ENCODE measurements at regions not wholly inside any gene's neighbourhood (a gene's known extent, or its start where the extent isn't known, plus 50 kb on each side); places are given as distances from the start of the nearest gene placed in this dataset.
A peak's percentile ranks its signal among the peaks of the same experiment; 100 is the strongest.

DNA sequence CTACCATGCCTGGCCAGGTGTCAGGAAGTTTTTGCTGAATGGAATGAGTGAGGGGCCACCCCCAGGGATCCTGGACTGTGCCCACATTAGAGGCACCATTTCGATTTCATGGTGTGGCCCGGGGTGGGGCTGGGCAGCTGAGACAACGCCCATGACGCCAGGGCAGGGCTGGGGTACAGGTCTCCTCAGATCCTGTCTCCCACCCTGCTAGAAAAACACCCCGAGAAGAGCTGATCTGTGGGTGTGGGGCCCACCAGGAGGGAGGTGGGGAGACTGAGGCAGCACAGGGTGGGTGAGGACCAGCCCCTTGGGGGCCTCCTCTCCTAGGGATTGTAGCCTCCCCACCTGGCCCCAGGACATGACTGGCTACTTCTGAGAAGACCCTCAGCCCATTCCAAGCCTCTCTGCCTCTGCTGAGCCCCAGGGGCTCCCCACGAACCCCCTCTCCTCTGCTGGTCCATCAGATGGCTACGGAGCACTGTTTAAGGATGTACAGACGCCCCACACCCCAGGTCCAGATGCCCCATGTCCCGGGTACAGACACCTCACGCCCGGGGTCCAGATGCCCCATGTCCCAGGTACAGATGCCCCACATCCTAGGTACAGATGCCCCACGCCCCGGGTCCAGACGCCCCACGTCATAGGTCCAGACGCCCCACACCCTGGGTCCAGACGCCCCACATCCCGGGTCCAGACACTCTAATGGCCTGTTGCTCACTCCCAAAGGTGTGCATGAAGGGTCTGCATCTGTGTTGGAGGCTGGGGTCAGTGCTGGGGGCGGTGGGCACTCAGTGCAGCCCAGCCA is 99.4 kb downstream of the MICALL2 start:
- no peak for DNase-seq (ENCODE audit: low read depth)

DNA sequence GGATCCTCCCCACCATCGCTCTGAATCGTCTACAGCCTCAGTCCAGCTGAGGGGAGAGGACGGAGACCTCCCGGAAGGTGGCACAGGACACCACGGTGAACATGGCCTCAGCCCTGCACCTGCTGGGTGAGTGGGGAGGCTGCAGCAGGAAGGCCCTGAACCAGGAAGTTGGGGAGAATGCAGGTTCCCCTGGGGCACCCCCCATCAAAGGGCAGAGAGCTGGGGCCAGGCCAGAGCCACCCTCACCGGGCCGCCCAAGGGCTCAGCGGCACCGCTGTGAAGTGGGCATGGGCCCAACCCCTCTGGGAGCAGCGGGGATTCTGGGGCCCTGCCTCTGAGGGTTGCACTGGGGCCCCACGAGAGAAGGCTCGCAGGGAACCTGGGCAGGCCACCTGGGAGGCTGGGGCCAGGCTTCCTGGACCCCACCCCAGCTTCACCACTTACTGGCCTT is 98.7 kb downstream of the MICALL2 start:
- DNase-seq (ENCODE audit: low read depth), result no peak

- DNase-seq (ENCODE audit: low read depth), result no peak
Observed at GRCh38 chr7:1361016-1361755, 98.1 kb downstream of the MICALL2 start.

DNA sequence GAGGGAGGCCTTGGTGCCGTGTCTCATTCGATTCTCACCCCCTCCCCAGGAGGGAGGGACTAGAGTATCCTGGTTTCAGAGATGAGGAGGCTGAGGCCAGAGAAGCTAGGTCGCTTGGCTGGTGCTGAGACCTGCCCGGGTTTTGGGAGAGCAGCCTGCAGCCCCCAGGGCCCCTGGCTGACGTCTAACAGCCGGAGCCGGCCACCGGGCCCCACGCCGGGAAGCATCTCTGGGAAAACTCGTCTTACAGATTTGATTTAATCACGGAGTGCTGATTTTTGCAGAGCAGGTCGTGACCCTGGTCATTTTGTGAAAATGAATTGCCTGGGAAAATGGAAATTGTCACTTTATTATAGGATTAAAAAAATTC is 97.5 kb downstream of the MICALL2 start:
- no peak for DNase-seq (ENCODE audit: low read depth)

- no peak for DNase-seq (ENCODE audit: low read depth)
Observed at GRCh38 chr7:1362301-1362700, 97.0 kb downstream of the MICALL2 start.

GRCh38 chr7:1364068-1364905 is 95.0 kb downstream of the MICALL2 start:
- DNase-seq (ENCODE audit: low read depth), result no peak

- DNase-seq (ENCODE audit: low read depth), result no peak
Observed at GRCh38 chr7:1364906-1365570, 94.2 kb downstream of the MICALL2 start.

GRCh38 chr7:1365846-1366245 is 93.4 kb downstream of the MICALL2 start:
- DNase-seq (ENCODE audit: low read depth), result no peak

DNA sequence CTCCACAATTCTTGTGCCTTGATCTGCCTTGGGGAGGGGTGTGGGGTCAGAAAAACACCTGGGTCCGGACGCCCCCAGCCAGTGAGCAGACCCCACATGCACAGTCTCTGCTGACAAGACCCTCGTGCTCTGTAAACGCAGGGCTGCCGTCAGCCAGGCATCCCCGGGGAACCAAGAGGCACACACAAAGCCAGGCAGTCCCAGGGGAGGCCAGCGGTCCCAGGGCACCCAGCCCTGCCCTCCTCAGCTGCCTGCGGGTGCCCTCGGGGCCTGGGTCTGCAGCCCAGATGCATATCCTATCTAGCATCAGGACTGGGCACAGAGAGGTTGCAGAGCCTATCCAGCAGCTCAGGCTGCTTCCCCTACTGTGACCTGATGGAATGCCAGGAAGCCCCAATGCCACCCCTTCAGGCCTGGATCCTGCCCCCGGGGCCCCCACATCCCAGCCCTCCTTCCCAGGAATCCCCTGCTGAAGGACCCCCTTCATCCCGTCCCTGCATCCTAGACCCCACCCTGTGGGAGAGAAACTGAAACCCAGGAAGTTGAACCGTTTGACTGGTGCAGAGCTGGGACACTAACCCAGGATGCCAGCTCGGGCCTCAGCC is 92.4 kb downstream of the MICALL2 start:
- no peak for DNase-seq (ENCODE audit: low read depth)

DNA sequence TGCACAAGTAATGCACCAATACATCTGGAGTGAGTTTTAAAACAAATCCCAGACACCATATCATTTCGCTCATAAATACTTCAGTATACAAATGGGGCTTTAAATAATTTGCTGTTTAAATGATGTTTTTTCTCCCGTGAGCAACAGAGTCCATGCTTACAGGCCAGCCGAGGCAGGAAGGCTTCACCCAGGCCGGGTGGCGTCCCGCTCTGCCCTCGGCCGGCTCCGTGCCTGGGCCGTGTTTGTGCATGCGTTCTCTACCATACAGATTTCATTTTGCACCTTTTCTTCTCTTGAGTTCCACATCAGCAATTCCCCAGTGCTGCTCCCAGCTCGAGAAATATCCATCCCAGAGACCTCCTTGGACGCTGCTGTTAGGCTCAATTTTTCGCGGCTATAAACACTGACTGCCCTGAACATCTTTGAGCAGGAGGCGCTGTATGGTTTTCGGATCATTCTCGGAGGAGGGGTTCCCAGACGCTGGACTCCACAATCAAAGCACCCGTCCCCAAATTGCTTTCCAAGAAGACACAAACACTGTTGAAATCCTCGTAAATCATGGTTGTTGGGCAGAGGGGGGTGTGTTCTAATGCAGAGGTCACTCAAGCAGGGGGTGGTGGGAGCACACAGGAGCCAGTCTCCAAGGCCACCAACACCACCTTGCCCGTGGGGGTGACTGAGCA is 91.6 kb downstream of the MICALL2 start:
- DNase-seq (ENCODE audit: low read depth), result no peak

- DNase-seq (ENCODE audit: low read depth), result no peak
Observed at GRCh38 chr7:1368184-1368681, 91.0 kb downstream of the MICALL2 start.

- DNase-seq (ENCODE audit: low read depth), result peak; percentile 3
Observed at GRCh38 chr7:1368682-1369571, 90.3 kb downstream of the MICALL2 start.

DNA sequence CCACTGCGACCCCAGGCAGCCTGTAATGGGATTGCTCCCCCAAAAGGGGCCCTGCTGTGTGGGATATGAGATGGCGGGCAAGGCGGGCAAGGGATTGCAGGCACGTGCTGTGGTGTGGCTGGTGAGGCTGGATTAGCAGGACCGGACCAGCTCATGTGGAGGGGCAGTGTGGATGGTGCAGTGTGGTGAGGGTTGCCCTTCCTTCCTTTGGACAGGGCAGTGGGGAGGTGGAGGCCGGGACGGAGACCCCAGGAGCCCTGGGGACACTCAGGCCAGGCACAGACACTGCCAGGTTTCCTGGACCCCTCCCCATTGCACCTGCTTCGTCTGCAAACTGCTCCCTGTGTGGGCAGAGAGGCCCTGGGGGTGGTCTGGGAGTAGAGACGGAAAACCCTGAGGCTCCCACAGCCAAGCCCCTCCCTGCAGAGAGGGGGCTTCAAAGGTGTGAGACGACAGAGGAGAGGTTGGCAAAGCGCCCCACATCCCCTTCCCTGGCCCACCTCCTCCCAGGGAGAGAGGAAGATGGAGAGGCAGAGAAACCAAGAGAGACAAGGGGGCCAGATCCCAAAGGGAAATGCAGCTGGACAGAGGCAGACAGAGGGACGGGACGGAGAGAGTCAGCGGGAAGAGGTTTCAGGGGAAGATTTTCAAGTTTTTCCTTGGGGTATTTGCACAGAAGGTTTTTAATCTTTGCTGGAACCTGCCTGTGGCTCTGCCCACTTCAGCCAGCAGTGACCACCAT is 89.2 kb downstream of the MICALL2 start:
- DNase-seq (ENCODE audit: low read depth), result no peak

- no peak for DNase-seq (ENCODE audit: low read depth)
Observed at GRCh38 chr7:1370738-1371137, 88.5 kb downstream of the MICALL2 start.

DNA sequence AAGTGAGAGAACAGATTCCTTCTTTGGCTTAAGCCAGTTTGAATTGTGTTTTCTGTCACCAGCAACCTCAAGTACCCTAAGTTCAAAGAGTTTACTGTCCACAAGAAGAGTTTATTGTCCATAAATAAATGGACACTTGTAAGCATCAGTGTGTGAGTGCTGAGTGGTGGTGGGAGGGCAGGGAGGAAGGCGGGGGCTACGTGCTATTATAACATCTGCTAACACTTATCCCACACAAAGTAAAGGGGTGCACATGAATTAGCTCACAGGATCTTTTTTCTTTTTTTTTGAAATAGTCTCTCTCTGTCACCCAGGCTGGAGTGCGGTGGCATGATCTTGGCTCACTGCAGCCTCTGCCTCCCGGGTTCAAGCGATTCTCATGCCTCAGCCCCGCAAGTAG is 87.2 kb downstream of the MICALL2 start:
- no peak for DNase-seq (ENCODE audit: low read depth)

- no peak for DNase-seq (ENCODE audit: low read depth)
Observed at GRCh38 chr7:1372671-1373379, 86.4 kb downstream of the MICALL2 start.

DNA sequence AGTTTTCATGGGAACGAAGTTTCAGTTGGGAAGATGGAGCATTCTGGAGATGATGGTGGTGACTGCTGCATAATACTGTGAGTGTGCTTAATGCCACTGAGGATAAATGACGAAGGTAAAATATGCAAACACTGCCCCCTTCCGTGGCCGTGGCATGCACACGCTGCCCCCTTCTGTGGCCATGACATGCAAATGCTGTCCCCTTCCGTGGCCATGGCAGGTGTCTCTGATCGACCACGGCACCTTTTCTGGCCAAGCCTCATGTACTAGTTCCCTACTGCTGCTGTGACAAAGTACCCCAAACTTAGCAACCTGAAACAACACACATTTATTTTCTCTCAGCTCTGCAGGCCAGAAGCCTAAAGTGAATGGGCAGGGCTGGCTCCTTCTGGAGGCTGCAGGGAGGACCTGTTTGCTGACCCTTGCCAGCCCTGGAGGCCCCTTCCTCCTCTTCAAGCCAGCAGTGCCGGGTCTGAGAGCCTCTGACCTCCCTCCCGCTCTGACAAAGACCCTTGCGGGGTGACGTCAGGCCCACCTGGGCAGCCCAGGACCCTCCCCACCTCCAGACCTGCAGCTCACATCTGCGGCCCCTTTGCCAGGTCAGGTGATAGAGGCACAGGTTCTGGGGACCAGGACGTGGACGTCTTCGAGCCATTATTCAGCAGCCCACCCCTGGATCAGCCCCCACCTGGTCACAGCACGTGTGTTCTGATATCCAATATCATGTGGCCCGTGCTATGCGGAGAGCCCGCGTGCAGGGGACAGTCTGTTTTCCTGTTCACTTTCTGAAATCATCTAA is 82.0 kb downstream of the MICALL2 start:
- no peak for DNase-seq (ENCODE audit: low read depth)

Measured in stimulated activated CD8-positive, alpha-beta memory T cell treated with anti-CD3 and anti-CD28 coated beads, Interleukin-7, amount 100 ng/mL, for 24 hours (primary cell).